Prostate gland (tissue), 2 donors: ENCODE measurements at regions not wholly inside any gene's neighbourhood (a gene's known extent, or its start where the extent isn't known, plus 50 kb on each side); places are given as distances from the start of the nearest gene placed in this dataset.

Experiments used
- DNase-seq: peaks from one replicate; pipeline ENCODE4 v3.0.0-alpha.2; 2019; ENCODE audit warnings: low spot score
- H3K27ac ChIP-seq, 2 donors: fragments of 200-600 bp; sonication (generic); 2 replicates each; pipeline ENCODE4 v1.5.1; 2017 to 2019
- H3K27me3 ChIP-seq: fragments of 200-600 bp; sonication (generic); replicated peaks from 2 replicates; pipeline ENCODE4 v1.5.1; 2019; ENCODE audit not compliant: insufficient read depth
- H3K36me3 ChIP-seq, 2 donors: fragments of 200-600 bp; sonication (generic); 1 replicate in 1 of 2; 2 replicates in 1 of 2; pipeline versions ENCODE4 v1.5.1 to v1.8.1; 2017 to 2019
- H3K4me1 ChIP-seq: fragments of 200-600 bp; sonication (generic); replicated peaks from 2 replicates; pipeline ENCODE4 v1.5.1; 2019
- H3K4me3 ChIP-seq, 2 donors: fragments of 200-600 bp; sonication (generic); 2 replicates each; pipeline ENCODE4 v1.5.1; 2017 to 2019
- H3K9me3 ChIP-seq: fragments of 200-600 bp; sonication (generic); 2 replicates; pipeline ENCODE4 v1.5.1; 2017
- CTCF ChIP-seq, 4 experiments: fragments of 200-600 bp in 2 of 4; fragments of 450-650 bp in 2 of 4; sonication (generic) in 2 of 4; IDR thresholded peaks; 1 replicate in 3 of 4; 2 replicates in 1 of 4; pipeline ENCODE4 v1.5.1; 2016 to 2019; ENCODE audit warnings: antibody characterized with exemption in 4 of 4, mild to moderate bottlenecking in 2 of 4, moderate library complexity in 2 of 4
- POLR2A ChIP-seq: fragments of 450-650 bp; IDR thresholded peaks from one replicate; pipeline ENCODE4 v1.6.1; 2016; ENCODE audit warnings: antibody characterized with exemption, mild to moderate bottlenecking
- POLR2AphosphoS5 ChIP-seq: sonication (generic); formaldehyde crosslinking; IDR thresholded peaks from one replicate; pipeline ENCODE4 v1.6.1; 2017; ENCODE audit warnings: antibody characterized with exemption
- WGBS: methylation state at CpG from one replicate; pipeline ENCODE4 v1.1.5; 2018; 5-methylcytosine and 5-hydroxymethylcytosine counted together
- intact Hi-C: fragments of 100-400 bp; cut with DNase I; formaldehyde crosslinking; loops from one replicate; pipeline ENCODE4 v1.14.2; 2022

GRCh38 chr10:128751284-128751683 is 625.1 kb upstream of the MKI67 start:
- H3K4me3 ChIP-seq: no peak overlapping the region
- TF ChIP-seq POLR2AphosphoS5: no peak
- no peak for TF ChIP-seq CTCF (IDR thresholded peaks at IDR 0.05)
- TF ChIP-seq POLR2A: no peak
- intact Hi-C loops: no loop called here
- WGBS: 82% methylated on average over 7 of the region's 7 CpGs
- no peaks in the 10 kb centered on the region for H3K27me3 ChIP-seq
- no peaks in the 10 kb centered on the region for H3K9me3 ChIP-seq
- H3K27ac ChIP-seq: no peak overlapping the region
- H3K4me1 ChIP-seq: no peaks in the 10 kb centered on the region
- DNase-seq: no peak
- no peaks in the 10 kb centered on the region for H3K36me3 ChIP-seq

- Histone ChIP-seq H3K27ac (no peak overlapping the region), H3K36me3 (no peaks in the 10 kb centered on the region), H3K9me3 (no peaks in the 10 kb centered on the region), H3K27me3 (no peaks in the 10 kb centered on the region), H3K4me1 (no peaks in the 10 kb centered on the region), H3K4me3 (no peak overlapping the region)
- 94% methylated on average over 3 of the region's 3 CpGs for WGBS
- intact Hi-C loops: no loop called here
- no peak for DNase-seq
- TF ChIP-seq CTCF (IDR thresholded peaks at IDR 0.05): no peak
- no peak for TF ChIP-seq POLR2A
- TF ChIP-seq POLR2AphosphoS5: no peak
Measured at GRCh38 chr10:128751851-128752250, 625.6 kb upstream of the MKI67 start.

GRCh38 chr10:128759174-128759573 is 633.0 kb upstream of the MKI67 start:
- intact Hi-C loops: no loop called here
- TF ChIP-seq POLR2A (no peak), CTCF (IDR thresholded peaks at IDR 0.05) (no peak), POLR2AphosphoS5 (no peak)
- WGBS: 92% methylated on average over 8 of the region's 8 CpGs

GRCh38 chr10:128763588-128763987 is 637.4 kb upstream of the MKI67 start:
- Histone ChIP-seq H3K27ac (no peak overlapping the region), H3K36me3 (no peaks in the 10 kb centered on the region), H3K27me3 (no peaks in the 10 kb centered on the region), H3K4me1 (no peaks in the 10 kb centered on the region), H3K4me3 (no peak overlapping the region), H3K9me3 (no peaks in the 10 kb centered on the region)
- intact Hi-C loops: no loop called here
- DNase-seq: no peak
- 81% methylated on average over 4 of the region's 4 CpGs for WGBS
- no peak for TF ChIP-seq POLR2A
- no peak for TF ChIP-seq CTCF (IDR thresholded peaks at IDR 0.05)
- no peak for TF ChIP-seq POLR2AphosphoS5

More at GRCh38 chr10:128759174-128759573, 633.0 kb upstream of the MKI67 start:
- no peak overlapping the region for H3K4me3 ChIP-seq
- H3K4me1 ChIP-seq: no peaks in the 10 kb centered on the region
- H3K27ac ChIP-seq: no peak overlapping the region
- no peak for DNase-seq
- H3K36me3 ChIP-seq: no peaks in the 10 kb centered on the region
- H3K9me3 ChIP-seq: no peaks in the 10 kb centered on the region
- H3K27me3 ChIP-seq: no peaks in the 10 kb centered on the region

- WGBS: 82% methylated on average over 11 of the region's 11 CpGs
- Histone ChIP-seq H3K27ac (no peak overlapping the region), H3K4me1 (no peaks in the 10 kb centered on the region), H3K27me3 (no peaks in the 10 kb centered on the region), H3K4me3 (no peak overlapping the region), H3K36me3 (no peaks in the 10 kb centered on the region), H3K9me3 (no peaks in the 10 kb centered on the region)
- intact Hi-C loops: no loop called here
- TF ChIP-seq CTCF (IDR thresholded peaks at IDR 0.05) (no peak), POLR2A (no peak), POLR2AphosphoS5 (no peak)
- no peak for DNase-seq
Measured at GRCh38 chr10:128764190-128764589, 638.0 kb upstream of the MKI67 start.
